Transverse colon (tissue), 4 donors: ENCODE measurements at regions not wholly inside any gene's neighbourhood (a gene's known extent, or its start where the extent isn't known, plus 50 kb on each side); places are given as distances from the start of the nearest gene placed in this dataset.
"Not testable (repeated sequence)": the region's sequence is repeated elsewhere in the genome, so short reads cannot be mapped to it uniquely, and the experiment has no call there.

ENCODE experiments used
- DNase-seq: peaks from one replicate; pipeline ENCODE4 v3.0.0-alpha.2; 2019
- H3K27ac ChIP-seq, 4 donors: fragments of 200-600 bp; sonication (generic); 2 replicates each; pipeline ENCODE4 v1.5.1; 2016 to 2018; ENCODE audit warnings: inconsistent platforms in 4 of 4
- H3K27me3 ChIP-seq: fragments of 200-600 bp; sonication (generic); 2 replicates; pipeline ENCODE4 v1.5.1; 2017; ENCODE audit warnings: inconsistent platforms
- H3K36me3 ChIP-seq, 4 donors: fragments of 200-600 bp; sonication (generic); 2 replicates each; pipeline ENCODE4 v1.5.1; 2017 to 2019; ENCODE audit warnings: inconsistent platforms in 4 of 4
- H3K4me1 ChIP-seq, 4 donors: fragments of 200-600 bp; sonication (generic); 2 replicates each; pipeline ENCODE4 v1.5.1; 2017 to 2020; ENCODE audit warnings: inconsistent platforms in 4 of 4
- H3K4me3 ChIP-seq, 4 donors: fragments of 200-600 bp; sonication (generic); 1 replicate in 1 of 4; 2 replicates in 3 of 4; pipeline versions ENCODE4 v1.5.1 to v1.6.1; 2017 to 2019; ENCODE audit warnings: inconsistent platforms in 4 of 4
- H3K9me3 ChIP-seq, 2 donors: fragments of 200-600 bp; sonication (generic); 2 replicates each; pipeline ENCODE4 v1.5.1; 2017 to 2019; ENCODE audit warnings: inconsistent platforms in 2 of 2
- CTCF ChIP-seq, 5 experiments: fragments of 200-600 bp in 3 of 5; fragments of 450-650 bp in 2 of 5; sonication (generic) in 3 of 5; IDR thresholded peaks; 1 replicate in 2 of 5; 2 replicates in 3 of 5; pipeline ENCODE4 v1.5.1; 2016 to 2017; ENCODE audit warnings: antibody characterized with exemption in 5 of 5, inconsistent platforms in 3 of 5, mild to moderate bottlenecking in 2 of 5, moderate library complexity in 1 of 5
- EP300 ChIP-seq: sonication (generic); formaldehyde crosslinking; IDR thresholded peaks from one replicate; pipeline ENCODE4 v1.6.1; 2017; ENCODE audit warnings: antibody characterized with exemption, low read depth
- POLR2A ChIP-seq: fragments of 450-650 bp; IDR thresholded peaks from one replicate; pipeline ENCODE4 v1.6.1; 2016; ENCODE audit warnings: antibody characterized with exemption, mild to moderate bottlenecking, moderate library complexity
- POLR2AphosphoS5 ChIP-seq, 3 donors: sonication (generic); formaldehyde crosslinking; IDR thresholded peaks; one replicate each; pipeline ENCODE4 v1.6.1; 2016; ENCODE audit warnings: antibody characterized with exemption in 3 of 3
- WGBS, 2 donors: methylation state at CpG; one replicate each; pipeline ENCODE4 v1.1.5; 2018; ENCODE audit warnings: low coverage in 1 of 2; 5-methylcytosine and 5-hydroxymethylcytosine counted together
- in situ Hi-C, 4 donors: fragments of 200-750 bp; cut with MboI; loops; one replicate each; pipeline versions ENCODE4 v1.15.0 to v1.15.1; 2017; ENCODE audit warnings: low sequenced_read_pairs in 3 of 4, low pct_ligation_motif_present in 1 of 4, low pct_unique_long_range_greater_than_20kb in 1 of 4
- intact Hi-C: fragments of 100-400 bp; cut with DNase I; formaldehyde crosslinking; loops from one replicate; pipeline ENCODE4 v1.15.1; 2023; ENCODE audit warnings: low total_unique reads

- WGBS, 2 donors, result 88% methylated on average over 8 of the region's 8 CpGs; no CpG with 5 or more reads in 1 of the 2 donors
- TF ChIP-seq POLR2A (no peak), CTCF (IDR thresholded peaks at IDR 0.05) (no peak), POLR2AphosphoS5 (IDR thresholded peaks at IDR 0.05) (no peak), EP300 (no peak)
- Histone ChIP-seq H3K27ac (no peak overlapping the region), H3K4me1 (no peaks in the 10 kb centered on the region), H3K36me3 (no peaks in the 10 kb centered on the region), H3K4me3 (no peak overlapping the region), H3K9me3 (no peaks in the 10 kb centered on the region), H3K27me3 (no peaks in the 10 kb centered on the region)
- intact Hi-C loops (no loop called here), in situ Hi-C loops (no loop called here)
- no peak for DNase-seq
Observed at GRCh38 chr12:31222620-31223222, 103.2 kb downstream of the SINHCAF start.

GRCh38 chr12:31223640-31224039 lies 102.3 kb downstream of the SINHCAF start:
- WGBS, 2 donors, result 70 to 72% methylated on average over 1 of the region's 1 CpG
- in situ Hi-C loops, H3K36me3 ChIP-seq, intact Hi-C loops, H3K4me3 ChIP-seq, H3K4me1 ChIP-seq, H3K27ac ChIP-seq, H3K27me3 ChIP-seq, DNase-seq, H3K9me3 ChIP-seq: not testable (repeated sequence)

GRCh38 chr12:31224768-31225448 lies 101.0 kb downstream of the SINHCAF start:
- TF ChIP-seq POLR2A (no peak), CTCF (IDR thresholded peaks at IDR 0.05) (no peak), POLR2AphosphoS5 (IDR thresholded peaks at IDR 0.05) (no peak), EP300 (no peak)
- no peak overlapping the region for H3K27ac ChIP-seq
- intact Hi-C loops, result no loop called here
- no peak overlapping the region for H3K4me3 ChIP-seq
- in situ Hi-C loops, result loop anchor here in 3 of 4 donors (25.0 kb wide), 4 partner anchors 113 to 412 kb away; no protein-coding TSS in a partner anchor
- no peaks in the 10 kb centered on the region for H3K9me3 ChIP-seq
- H3K36me3 ChIP-seq, result no peaks in the 10 kb centered on the region
- peaks cover 0 to 8% (median 2%) of the 10 kb centered on the region in 4 donors for H3K4me1 ChIP-seq
- WGBS, 2 donors, result 51 to 85% methylated on average over 4 to 6 of the region's 6 CpGs
- DNase-seq, result no peak
- no peaks in the 10 kb centered on the region for H3K27me3 ChIP-seq

GRCh38 chr12:31225656-31226535 lies 100.1 kb downstream of the SINHCAF start:
- WGBS, 2 donors, result 78 to 86% methylated on average over 8 to 9 of the region's 9 CpGs

More at GRCh38 chr12:31225656-31226535, 100.1 kb downstream of the SINHCAF start:
- no peak for DNase-seq
- Histone ChIP-seq H3K4me1 (peaks cover 0 to 10% (median 3%) of the 10 kb centered on the region in 4 donors), H3K36me3 (no peaks in the 10 kb centered on the region), H3K27me3 (no peaks in the 10 kb centered on the region), H3K27ac (no peak overlapping the region), H3K9me3 (no peaks in the 10 kb centered on the region), H3K4me3 (no peak overlapping the region)
- intact Hi-C loops, result no loop called here
- in situ Hi-C loops, result loop anchor here in 3 of 4 donors (25.0 kb wide), 4 partner anchors 114 to 411 kb away; no protein-coding TSS in a partner anchor
- no peak for TF ChIP-seq POLR2A
- TF ChIP-seq CTCF (IDR thresholded peaks at IDR 0.05), result no peak
- TF ChIP-seq EP300, result no peak
- TF ChIP-seq POLR2AphosphoS5 (IDR thresholded peaks at IDR 0.05), result no peak
